Liver (tissue), 8 donors: ENCODE measurements at regions not wholly inside any gene's neighbourhood (a gene's known extent, or its start where the extent isn't known, plus 50 kb on each side); places are given as distances from the start of the nearest gene placed in this dataset.

Experiments
- DNase-seq: peaks from one replicate; pipeline ENCODE4 v3.0.0-alpha.2; 2017; ENCODE audit warnings: low spot score
- H3K27ac ChIP-seq, 2 donors: one replicate each; pipeline ENCODE4 v1.7.0; 2013; ENCODE audit warnings: inconsistent platforms in 2 of 2, low read length in 2 of 2, control low read depth in 1 of 2, low read depth in 1 of 2, mild to moderate bottlenecking in 1 of 2
- H3K27me3 ChIP-seq, 4 donors: one replicate each; pipeline versions ENCODE4 v1.6.1 to v1.7.0; 2013; ENCODE audit warnings: low read length in 3 of 4, inconsistent platforms in 1 of 4, mild to moderate bottlenecking in 1 of 4, moderate library complexity in 1 of 4; ENCODE audit not compliant: control insufficient read depth in 4 of 4, insufficient read depth in 4 of 4
- H3K36me3 ChIP-seq, 4 donors: one replicate each; pipeline versions ENCODE4 v1.6.1 to v1.7.0; 2013; ENCODE audit warnings: low read length in 3 of 4, mild to moderate bottlenecking in 3 of 4, low read depth in 1 of 4, moderate library complexity in 1 of 4; ENCODE audit not compliant: control insufficient read depth in 4 of 4, insufficient read depth in 3 of 4
- H3K4me1 ChIP-seq, 4 donors: one replicate each; pipeline versions ENCODE4 v1.6.1 to v1.7.0; 2013; ENCODE audit warnings: low read length in 3 of 4, mild to moderate bottlenecking in 3 of 4, moderate library complexity in 1 of 4; ENCODE audit not compliant: control insufficient read depth in 4 of 4, insufficient read depth in 4 of 4
- H3K4me3 ChIP-seq, 3 donors: one replicate each; pipeline versions ENCODE4 v1.6.1 to v1.7.0; 2013; ENCODE audit warnings: low read length in 3 of 3, control low read depth in 1 of 3, low read depth in 1 of 3, mild to moderate bottlenecking in 1 of 3
- H3K9ac ChIP-seq, 2 donors: one replicate each; pipeline ENCODE4 v1.7.0; 2013; ENCODE audit warnings: low read length in 2 of 2, mild to moderate bottlenecking in 2 of 2, moderate library complexity in 2 of 2, control low read depth in 1 of 2, low read depth in 1 of 2
- H3K9me3 ChIP-seq, 4 donors: one replicate each; pipeline versions ENCODE4 v1.6.1 to v1.7.0; 2013; ENCODE audit warnings: low read length in 3 of 4; ENCODE audit not compliant: control insufficient read depth in 4 of 4
- EGR1 ChIP-seq, 2 donors: IDR thresholded peaks; 2 replicates each; pipeline ENCODE4 v1.6.1; 2016 to 2018; ENCODE audit warnings: antibody characterized with exemption in 2 of 2, low read depth in 2 of 2
- FOXA1 ChIP-seq: IDR thresholded peaks from 2 replicates; pipeline ENCODE4 v1.6.1; 2016; ENCODE audit warnings: antibody characterized with exemption
- FOXA2 ChIP-seq: IDR thresholded peaks from 2 replicates; pipeline ENCODE4 v1.6.1; 2016; ENCODE audit warnings: antibody characterized with exemption
- GABPA ChIP-seq, 2 donors: IDR thresholded peaks in 1 of 2; conservative IDR thresholded peaks in 1 of 2; 2 replicates each; pipeline ENCODE4 v1.6.1; 2016; ENCODE audit warnings: antibody characterized with exemption in 2 of 2, mild to moderate bottlenecking in 1 of 2, moderate library complexity in 1 of 2
- HNF4A ChIP-seq, 2 donors: conservative IDR thresholded peaks; 2 replicates each; pipeline ENCODE4 v1.6.1; 2016; ENCODE audit warnings: antibody characterized with exemption in 2 of 2, mild to moderate bottlenecking in 2 of 2
- HNF4G ChIP-seq: IDR thresholded peaks from 2 replicates; pipeline ENCODE4 v1.6.1; 2016; ENCODE audit warnings: antibody characterized with exemption
- JUND ChIP-seq, 2 donors: IDR thresholded peaks; 2 replicates each; pipeline ENCODE4 v1.6.1; 2016; ENCODE audit warnings: antibody characterized with exemption in 2 of 2
- NR2F2 ChIP-seq: IDR thresholded peaks from 2 replicates; pipeline ENCODE4 v1.6.1; 2016; ENCODE audit warnings: antibody characterized with exemption
- RAD21 ChIP-seq, 2 donors: IDR thresholded peaks; 2 replicates each; pipeline ENCODE4 v1.6.1; 2016; ENCODE audit warnings: antibody characterized with exemption in 2 of 2, mild to moderate bottlenecking in 2 of 2
- RXRA ChIP-seq, 2 donors: IDR thresholded peaks; 2 replicates each; pipeline ENCODE4 v1.6.1; 2017 to 2018; ENCODE audit warnings: antibody characterized with exemption in 2 of 2, mild to moderate bottlenecking in 1 of 2
- SP1 ChIP-seq: IDR thresholded peaks from 2 replicates; pipeline ENCODE4 v1.6.1; 2018; ENCODE audit warnings: antibody characterized with exemption, mild to moderate bottlenecking
- TAF1 ChIP-seq: conservative IDR thresholded peaks from 2 replicates; pipeline ENCODE4 v1.6.1; 2016; ENCODE audit warnings: antibody characterized with exemption, mild to moderate bottlenecking
- YY1 ChIP-seq: IDR thresholded peaks from 2 replicates; pipeline ENCODE4 v1.6.1; 2016; ENCODE audit warnings: antibody characterized with exemption, mild to moderate bottlenecking
- WGBS: extraction: QIAGEN DNeasy Blood & Tissue Kit; methylation state at CpG from one replicate; pipeline ENCODE4 v1.1.7; 2013; 5-methylcytosine and 5-hydroxymethylcytosine counted together
- TF ChIP-seq, protein P1 (sequence below): IDR thresholded peaks from 2 replicates; pipeline ENCODE4 v1.6.1; 2016; ENCODE audit warnings: antibody characterized with exemption
- TF ChIP-seq, protein P2 (sequence below): fragments of 150-350 bp; IDR thresholded peaks from 2 replicates; pipeline ENCODE4 v1.5.1; 2017; ENCODE audit warnings: improper control_type of control experiment, low read depth, low read length; ENCODE audit not compliant: missing input control
- TF ChIP-seq, protein P3 (sequence below): IDR thresholded peaks from 2 replicates; pipeline ENCODE4 v1.6.1; 2016; ENCODE audit warnings: antibody characterized with exemption
- TF ChIP-seq, protein P4 (sequence below): IDR thresholded peaks from 2 replicates; pipeline ENCODE4 v1.6.1; 2016; ENCODE audit warnings: antibody characterized with exemption
- donor health status: healthy.
- donor health status: healthy.
- donor health status: healthy.
- donor health status: healthy.
- donor health status: healthy.

DNA sequence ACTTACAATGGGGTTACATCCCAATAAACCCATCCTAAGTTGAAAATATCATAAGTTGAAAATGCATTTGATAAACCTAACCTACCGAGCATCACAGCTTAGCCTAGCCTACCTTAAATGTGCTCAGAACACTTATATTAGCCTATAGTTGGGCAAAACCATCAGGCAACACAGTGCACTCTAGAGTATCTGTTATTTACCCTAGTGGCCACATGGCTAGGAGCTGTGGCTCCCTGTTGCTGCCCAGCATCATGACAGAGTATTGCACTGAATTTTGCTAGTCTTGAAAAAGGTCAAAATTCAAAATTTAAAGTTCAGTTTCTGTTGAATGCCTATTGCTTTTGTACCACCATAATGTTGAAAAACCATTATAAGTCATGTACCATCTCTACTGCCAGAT lies 482.7 kb upstream of the ZEB2 start:
- Histone ChIP-seq H3K4me3 (no peak overlapping the region), H3K9ac (no peak overlapping the region), H3K27me3 (peaks cover 0 to 3% (median 0%) of the 10 kb centered on the region in 4 donors), H3K36me3 (no peaks in the 10 kb centered on the region), H3K27ac (no peak overlapping the region), H3K4me1 (no peaks in the 10 kb centered on the region), H3K9me3 (no peaks in the 10 kb centered on the region)
- TF ChIP-seq HNF4G (no peak), EGR1 (IDR thresholded peaks at IDR 0.05; ENCODE audit: low read depth in 2 of 2) (no peak), RXRA (IDR thresholded peaks at IDR 0.05) (no peak), HNF4A (conservative IDR thresholded peaks at IDR 0.05) (no peak), FOXA1 (no peak), YY1 (no peak), JUND (IDR thresholded peaks at IDR 0.05) (no peak), GABPA (IDR thresholded peaks at IDR 0.05 in 1 of 2, conservative IDR thresholded peaks at IDR 0.05 in 1 of 2) (no peak), FOXA2 (no peak), NR2F2 (no peak), RAD21 (IDR thresholded peaks at IDR 0.05) (no peak), SP1 (no peak), TAF1 (no peak)
- TF ChIP-seq, protein P1, sequence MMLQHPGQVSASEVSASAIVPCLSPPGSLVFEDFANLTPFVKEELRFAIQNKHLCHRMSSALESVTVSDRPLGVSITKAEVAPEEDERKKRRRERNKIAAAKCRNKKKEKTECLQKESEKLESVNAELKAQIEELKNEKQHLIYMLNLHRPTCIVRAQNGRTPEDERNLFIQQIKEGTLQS = no peak
- TF ChIP-seq, protein P2, sequence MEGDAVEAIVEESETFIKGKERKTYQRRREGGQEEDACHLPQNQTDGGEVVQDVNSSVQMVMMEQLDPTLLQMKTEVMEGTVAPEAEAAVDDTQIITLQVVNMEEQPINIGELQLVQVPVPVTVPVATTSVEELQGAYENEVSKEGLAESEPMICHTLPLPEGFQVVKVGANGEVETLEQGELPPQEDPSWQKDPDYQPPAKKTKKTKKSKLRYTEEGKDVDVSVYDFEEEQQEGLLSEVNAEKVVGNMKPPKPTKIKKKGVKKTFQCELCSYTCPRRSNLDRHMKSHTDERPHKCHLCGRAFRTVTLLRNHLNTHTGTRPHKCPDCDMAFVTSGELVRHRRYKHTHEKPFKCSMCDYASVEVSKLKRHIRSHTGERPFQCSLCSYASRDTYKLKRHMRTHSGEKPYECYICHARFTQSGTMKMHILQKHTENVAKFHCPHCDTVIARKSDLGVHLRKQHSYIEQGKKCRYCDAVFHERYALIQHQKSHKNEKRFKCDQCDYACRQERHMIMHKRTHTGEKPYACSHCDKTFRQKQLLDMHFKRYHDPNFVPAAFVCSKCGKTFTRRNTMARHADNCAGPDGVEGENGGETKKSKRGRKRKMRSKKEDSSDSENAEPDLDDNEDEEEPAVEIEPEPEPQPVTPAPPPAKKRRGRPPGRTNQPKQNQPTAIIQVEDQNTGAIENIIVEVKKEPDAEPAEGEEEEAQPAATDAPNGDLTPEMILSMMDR = no peak
- TF ChIP-seq, protein P3, sequence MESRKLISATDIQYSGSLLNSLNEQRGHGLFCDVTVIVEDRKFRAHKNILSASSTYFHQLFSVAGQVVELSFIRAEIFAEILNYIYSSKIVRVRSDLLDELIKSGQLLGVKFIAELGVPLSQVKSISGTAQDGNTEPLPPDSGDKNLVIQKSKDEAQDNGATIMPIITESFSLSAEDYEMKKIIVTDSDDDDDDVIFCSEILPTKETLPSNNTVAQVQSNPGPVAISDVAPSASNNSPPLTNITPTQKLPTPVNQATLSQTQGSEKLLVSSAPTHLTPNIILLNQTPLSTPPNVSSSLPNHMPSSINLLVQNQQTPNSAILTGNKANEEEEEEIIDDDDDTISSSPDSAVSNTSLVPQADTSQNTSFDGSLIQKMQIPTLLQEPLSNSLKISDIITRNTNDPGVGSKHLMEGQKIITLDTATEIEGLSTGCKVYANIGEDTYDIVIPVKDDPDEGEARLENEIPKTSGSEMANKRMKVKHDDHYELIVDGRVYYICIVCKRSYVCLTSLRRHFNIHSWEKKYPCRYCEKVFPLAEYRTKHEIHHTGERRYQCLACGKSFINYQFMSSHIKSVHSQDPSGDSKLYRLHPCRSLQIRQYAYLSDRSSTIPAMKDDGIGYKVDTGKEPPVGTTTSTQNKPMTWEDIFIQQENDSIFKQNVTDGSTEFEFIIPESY = no peak
- 95% methylated on average over 1 of the region's 1 CpG for WGBS
- no peak for DNase-seq

DNA sequence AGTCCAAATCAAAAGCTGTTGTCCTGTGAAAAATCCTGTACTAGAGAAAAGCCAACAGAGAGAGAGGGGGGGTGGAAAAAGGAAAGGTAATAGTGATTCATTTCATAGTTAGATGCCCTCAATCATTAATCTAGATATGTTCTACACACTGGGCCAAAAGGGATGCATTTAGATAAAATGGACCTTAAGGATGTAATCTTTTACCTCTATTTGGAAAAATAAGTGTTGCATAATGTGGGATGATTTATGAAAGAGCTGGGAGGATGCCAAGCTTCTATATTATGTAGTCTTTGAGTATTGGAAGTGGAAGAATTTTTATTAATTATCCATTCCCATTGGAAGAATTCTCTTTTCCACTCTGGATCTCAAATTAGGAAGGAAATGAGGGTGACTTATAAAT lies 480.5 kb upstream of the ZEB2 start:
- no peaks in the 10 kb centered on the region for H3K4me1 ChIP-seq
- H3K27ac ChIP-seq = no peak overlapping the region
- no peaks in the 10 kb centered on the region for H3K36me3 ChIP-seq
- no peak overlapping the region for H3K9ac ChIP-seq
- H3K9me3 ChIP-seq = no peaks in the 10 kb centered on the region
- peaks cover 0 to 3% (median 0%) of the 10 kb centered on the region in 4 donors for H3K27me3 ChIP-seq
- no peak for DNase-seq
- TF ChIP-seq HNF4G (no peak), RAD21 (IDR thresholded peaks at IDR 0.05) (no peak), FOXA1 (no peak), GABPA (IDR thresholded peaks at IDR 0.05 in 1 of 2, conservative IDR thresholded peaks at IDR 0.05 in 1 of 2) (no peak), FOXA2 (no peak), JUND (IDR thresholded peaks at IDR 0.05) (no peak), YY1 (no peak), SP1 (no peak), EGR1 (IDR thresholded peaks at IDR 0.05; ENCODE audit: low read depth in 2 of 2) (no peak), RXRA (IDR thresholded peaks at IDR 0.05) (no peak), TAF1 (no peak), HNF4A (conservative IDR thresholded peaks at IDR 0.05) (no peak), NR2F2 (no peak)
- TF ChIP-seq, protein P2 = no peak
- TF ChIP-seq, protein P3 = no peak
- TF ChIP-seq, protein P4, sequence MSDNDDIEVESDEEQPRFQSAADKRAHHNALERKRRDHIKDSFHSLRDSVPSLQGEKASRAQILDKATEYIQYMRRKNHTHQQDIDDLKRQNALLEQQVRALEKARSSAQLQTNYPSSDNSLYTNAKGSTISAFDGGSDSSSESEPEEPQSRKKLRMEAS = no peak
- TF ChIP-seq, protein P1 = no peak
- no peak overlapping the region for H3K4me3 ChIP-seq
